ENCODE measurements at regions not wholly inside any gene's neighbourhood (a gene's known extent, or its start where the extent isn't known, plus 50 kb on each side); places are given as distances from the start of the nearest gene placed in this dataset.

- TF ChIP-seq CTCF (conservative IDR thresholded peaks at IDR 0.05; ENCODE audit: low read depth, low read length) (no peak), EZH2 (IDR thresholded peaks at IDR 0.05; ENCODE audit: low read length, unreplicated experiment) (no peak), EZH2phosphoT487 (IDR thresholded peaks at IDR 0.05; ENCODE audit: borderline replicate concordance, low read length) (no peak)
Measured at GRCh38 chr14:22388669-22389595, 200.1 kb downstream of the DAD1 start.
